ENCODE measurements at regions not wholly inside any gene's neighbourhood (a gene's known extent, or its start where the extent isn't known, plus 50 kb on each side); places are given as distances from the start of the nearest gene placed in this dataset.
"Not testable (repeated sequence)": the region's sequence is repeated elsewhere in the genome, so short reads cannot be mapped to it uniquely, and the experiment has no call there.

DNA sequence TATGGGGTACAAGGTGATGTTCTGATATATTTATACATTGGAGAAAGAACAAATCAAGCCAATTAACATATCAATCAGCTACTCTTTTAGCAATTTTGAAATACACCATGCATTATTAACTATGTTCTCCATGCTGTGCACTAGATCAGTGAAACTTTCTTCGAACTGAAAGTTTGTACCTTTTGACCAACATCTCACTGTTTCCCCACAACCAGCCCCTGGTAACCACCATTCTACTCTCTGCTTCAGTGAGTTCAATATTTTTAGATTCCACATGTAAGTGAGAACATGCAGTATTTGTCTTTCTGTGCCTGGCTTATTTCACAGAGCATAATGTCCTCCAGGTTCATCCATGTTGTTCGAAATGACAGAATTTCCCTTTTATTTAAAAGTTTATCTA lies 246.1 kb upstream of the VCX start:
- Mint-ChIP-seq H3K9me3 (peaks cover 2% of the 10 kb centered on the region), H3K27ac (no peak overlapping the region), H3K36me3 (no peaks in the 10 kb centered on the region), H3K4me3 (no peak overlapping the region), H3K4me1 (no peaks in the 10 kb centered on the region), H3K27me3 (no peaks in the 10 kb centered on the region)
- no peak for ATAC-seq

DNA sequence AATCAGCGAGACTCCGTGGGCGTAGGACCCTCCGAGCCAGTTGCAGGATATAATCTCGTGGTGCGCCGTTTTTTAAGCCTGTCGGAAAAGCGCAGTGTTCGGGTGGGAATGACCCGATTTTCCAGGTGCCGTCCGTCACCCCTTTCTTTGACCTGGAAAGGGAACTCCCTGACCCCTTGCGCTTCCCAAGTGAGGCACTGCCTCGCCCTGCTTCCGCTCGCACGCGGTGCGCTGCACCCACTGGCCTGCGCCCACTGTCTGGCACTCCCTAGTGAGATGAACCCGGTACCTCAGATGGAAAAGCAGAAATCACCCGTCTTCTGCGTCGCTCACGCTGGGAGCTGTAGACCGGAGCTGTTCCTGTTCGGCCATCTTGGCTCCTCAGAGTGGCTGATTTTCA lies 249.6 kb upstream of the VCX start:
- H3K4me3 Mint-ChIP-seq, H3K27me3 Mint-ChIP-seq, H3K27ac Mint-ChIP-seq, ATAC-seq, H3K9me3 Mint-ChIP-seq, H3K36me3 Mint-ChIP-seq, H3K4me1 Mint-ChIP-seq: not testable (repeated sequence)

DNA sequence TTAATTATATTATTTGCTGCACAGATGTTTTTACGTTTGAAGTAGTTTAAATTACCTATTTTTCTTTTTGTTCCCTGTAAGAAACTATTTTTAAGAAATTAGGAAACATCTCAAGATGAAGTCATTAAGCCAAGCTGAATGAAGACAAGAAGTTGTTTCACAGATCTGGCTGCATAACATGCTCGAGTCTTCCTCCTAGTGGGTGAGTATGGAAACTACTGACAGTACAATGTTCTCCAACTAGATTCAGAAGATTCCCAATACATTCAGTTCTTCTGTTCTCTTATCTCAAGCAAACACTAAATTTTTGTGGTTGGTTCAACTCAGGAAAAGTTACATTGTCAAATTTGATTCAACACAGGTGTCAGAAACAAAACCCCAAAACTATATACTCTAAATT lies 256.8 kb upstream of the VCX start:
- no peak for ATAC-seq
- no peaks in the 10 kb centered on the region for H3K27me3 Mint-ChIP-seq
- H3K4me1 Mint-ChIP-seq: no peaks in the 10 kb centered on the region
- no peaks in the 10 kb centered on the region for H3K9me3 Mint-ChIP-seq
- H3K36me3 Mint-ChIP-seq: no peaks in the 10 kb centered on the region
- H3K4me3 Mint-ChIP-seq: no peak overlapping the region
- H3K27ac Mint-ChIP-seq: no peak overlapping the region

DNA sequence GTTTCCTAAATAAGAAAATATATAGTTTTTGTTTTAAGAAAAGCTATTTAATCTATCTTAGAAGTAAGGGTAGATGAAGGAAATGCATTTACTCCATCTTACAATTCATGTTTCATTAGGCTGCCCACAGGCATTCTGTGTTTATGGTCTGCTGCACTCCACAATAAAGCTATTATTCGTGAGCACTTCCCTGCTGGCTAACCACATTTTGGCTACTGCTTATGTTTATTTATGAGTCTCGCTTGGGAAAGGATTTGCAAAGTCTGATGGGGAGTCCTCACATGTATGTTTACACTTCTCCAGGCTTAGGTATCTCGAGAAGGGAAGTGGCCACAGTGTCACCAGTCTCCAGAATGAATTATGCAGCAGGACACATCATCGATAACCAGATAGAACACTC lies 260.8 kb upstream of the VCX start:
- Mint-ChIP-seq H3K36me3 (no peaks in the 10 kb centered on the region), H3K27ac (no peak overlapping the region), H3K9me3 (peaks cover 2% of the 10 kb centered on the region), H3K4me1 (no peaks in the 10 kb centered on the region), H3K4me3 (no peak overlapping the region), H3K27me3 (no peaks in the 10 kb centered on the region)
- no peak for ATAC-seq

DNA sequence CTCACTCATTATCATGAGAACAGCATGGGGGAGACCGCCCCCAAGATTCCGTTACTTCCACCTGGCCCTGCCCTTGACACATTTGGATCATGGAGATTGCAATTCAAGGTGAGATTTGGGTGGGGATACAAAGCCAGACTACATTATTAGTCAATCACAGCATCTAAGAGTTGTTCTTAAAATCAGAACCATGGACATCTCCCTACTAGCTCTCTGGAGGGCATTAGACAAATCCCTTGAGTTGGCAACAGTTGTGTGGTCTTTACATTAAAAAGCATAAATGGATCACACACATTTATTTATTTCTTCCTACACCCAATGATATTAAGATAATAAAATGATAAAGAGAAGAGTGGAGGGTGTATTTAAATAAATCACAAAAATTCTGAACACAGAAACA lies 262.8 kb upstream of the VCX start:
- Mint-ChIP-seq H3K4me1 (no peaks in the 10 kb centered on the region), H3K36me3 (no peaks in the 10 kb centered on the region), H3K27me3 (no peaks in the 10 kb centered on the region), H3K27ac (no peak overlapping the region), H3K9me3 (peaks cover 2% of the 10 kb centered on the region), H3K4me3 (no peak overlapping the region)
- ATAC-seq: no peak

DNA sequence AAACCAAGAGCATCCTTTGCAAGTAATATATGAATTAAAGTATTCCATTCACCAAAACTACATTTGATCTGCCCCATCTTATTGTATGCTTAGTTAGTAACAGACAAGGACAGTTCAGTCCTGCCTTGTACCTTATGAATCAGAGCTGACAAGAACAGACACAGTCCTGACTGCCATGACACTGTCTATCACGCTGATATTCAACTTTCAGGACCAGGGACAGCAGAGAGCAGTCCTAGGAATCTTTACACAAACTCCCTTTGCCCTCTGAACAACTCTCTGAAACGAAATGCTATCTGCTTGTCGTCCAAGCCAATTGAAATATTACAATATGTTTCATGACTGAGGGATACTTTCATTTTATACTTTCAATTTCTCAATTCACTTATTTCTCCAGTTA lies 268.6 kb upstream of the VCX start:
- H3K27me3 Mint-ChIP-seq: no peaks in the 10 kb centered on the region
- no peak overlapping the region for H3K4me3 Mint-ChIP-seq
- H3K4me1 Mint-ChIP-seq: no peaks in the 10 kb centered on the region
- ATAC-seq: no peak
- no peak overlapping the region for H3K27ac Mint-ChIP-seq
- no peaks in the 10 kb centered on the region for H3K36me3 Mint-ChIP-seq
- H3K9me3 Mint-ChIP-seq: peaks cover 2% of the 10 kb centered on the region

DNA sequence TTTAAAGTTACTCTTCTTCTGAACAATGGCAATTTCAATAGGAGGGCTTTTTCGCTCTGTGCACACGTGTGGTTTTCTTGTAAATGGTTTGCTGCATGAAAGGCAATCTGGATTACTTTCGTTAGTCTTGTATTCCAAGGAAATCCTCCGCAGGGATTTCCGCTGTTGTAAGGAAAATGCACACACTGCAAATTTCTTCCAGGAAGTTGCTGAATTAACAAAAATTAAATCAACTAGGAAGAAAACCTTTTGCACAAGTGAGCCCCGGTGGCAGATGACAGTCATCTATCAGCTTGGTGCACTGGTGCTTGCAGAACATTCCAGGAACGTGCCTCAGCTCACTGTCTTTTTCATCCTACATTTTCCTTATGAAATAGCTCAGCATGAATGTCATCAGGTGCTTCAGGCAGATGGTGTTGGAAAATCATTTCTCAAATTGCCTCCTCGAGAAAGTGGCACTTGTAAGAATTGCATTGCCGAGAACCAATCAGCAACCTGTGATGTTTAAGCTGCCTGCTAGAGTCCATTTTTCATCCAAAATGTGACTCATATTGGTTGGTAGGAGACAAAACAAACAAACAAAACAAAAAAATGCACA lies 272.4 kb upstream of the VCX start:
- H3K27me3 Mint-ChIP-seq: no peaks in the 10 kb centered on the region
- no peak overlapping the region for H3K4me3 Mint-ChIP-seq
- H3K9me3 Mint-ChIP-seq: no peaks in the 10 kb centered on the region
- no peaks in the 10 kb centered on the region for H3K36me3 Mint-ChIP-seq
- no peak for ATAC-seq
- H3K4me1 Mint-ChIP-seq: no peaks in the 10 kb centered on the region
- H3K27ac Mint-ChIP-seq: no peak overlapping the region

DNA sequence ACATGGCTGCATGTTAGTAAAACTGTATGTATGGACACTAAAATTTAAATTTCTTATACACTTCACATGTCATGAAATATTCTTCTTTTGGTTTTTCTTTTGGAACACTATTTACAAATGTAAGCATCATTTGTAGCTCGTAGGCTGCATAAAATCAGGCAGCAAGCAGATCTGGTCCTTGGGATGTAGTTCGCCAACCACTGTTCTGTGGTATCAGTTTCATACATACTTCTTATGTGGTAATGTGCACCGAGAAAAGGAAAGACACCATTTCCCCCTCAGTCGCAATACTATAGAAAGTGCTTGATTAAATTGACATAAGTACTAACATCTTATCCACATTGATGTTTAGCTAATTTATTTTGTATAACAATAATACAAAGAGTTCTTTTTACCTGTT lies 274.4 kb upstream of the VCX start:
- ATAC-seq: no peak
- no peaks in the 10 kb centered on the region for H3K4me1 Mint-ChIP-seq
- no peak overlapping the region for H3K27ac Mint-ChIP-seq
- no peaks in the 10 kb centered on the region for H3K36me3 Mint-ChIP-seq
- H3K9me3 Mint-ChIP-seq: no peaks in the 10 kb centered on the region
- no peak overlapping the region for H3K4me3 Mint-ChIP-seq
- no peaks in the 10 kb centered on the region for H3K27me3 Mint-ChIP-seq

DNA sequence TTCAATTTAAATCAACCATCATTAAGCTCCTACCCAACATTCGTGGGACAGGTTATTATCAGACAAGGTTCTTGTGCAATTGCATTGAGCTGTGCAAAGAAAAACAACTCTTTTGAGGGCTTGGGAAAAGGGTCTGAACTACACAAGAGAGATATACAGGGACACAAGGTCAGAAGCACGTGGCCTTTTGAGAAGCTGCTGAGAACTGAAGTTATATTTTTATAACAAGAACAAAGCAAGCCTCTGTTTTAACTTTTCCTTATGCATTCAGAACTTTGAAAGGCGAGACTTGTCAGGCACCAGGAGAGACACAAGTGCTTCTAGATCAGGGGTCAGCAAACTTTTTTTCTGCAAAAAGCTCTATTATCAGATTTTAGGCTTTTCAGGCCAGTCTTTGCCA lies 274.8 kb upstream of the VCX start:
- ATAC-seq: no peak
- Mint-ChIP-seq H3K4me1 (no peaks in the 10 kb centered on the region), H3K27ac (no peak overlapping the region), H3K27me3 (no peaks in the 10 kb centered on the region), H3K36me3 (no peaks in the 10 kb centered on the region), H3K4me3 (no peak overlapping the region), H3K9me3 (no peaks in the 10 kb centered on the region)

DNA sequence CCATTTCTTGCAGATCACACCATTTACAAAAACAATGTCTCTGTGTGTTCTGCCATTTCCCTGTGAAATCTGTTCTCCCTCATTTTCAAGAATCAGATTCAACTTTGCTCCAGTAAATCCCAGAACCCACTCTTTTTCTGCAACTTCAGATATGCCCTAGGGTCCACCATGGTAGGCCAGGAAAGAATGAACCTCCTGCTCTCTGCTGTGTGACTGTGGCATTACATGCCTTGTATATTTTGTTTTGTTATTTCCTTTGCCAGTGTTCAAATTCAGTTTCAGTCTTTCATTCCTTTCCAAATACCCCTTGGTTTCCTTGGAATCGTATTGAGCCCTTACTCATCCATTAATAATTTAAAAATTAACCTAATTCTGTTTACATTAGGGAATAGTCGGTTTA lies 290.2 kb upstream of the VCX start:
- H3K27me3 Mint-ChIP-seq: peaks cover 9% of the 10 kb centered on the region
- H3K36me3 Mint-ChIP-seq: no peaks in the 10 kb centered on the region
- no peak overlapping the region for H3K27ac Mint-ChIP-seq
- no peak for ATAC-seq
- H3K9me3 Mint-ChIP-seq: peaks cover 7% of the 10 kb centered on the region
- H3K4me3 Mint-ChIP-seq: no peak overlapping the region
- no peaks in the 10 kb centered on the region for H3K4me1 Mint-ChIP-seq

DNA sequence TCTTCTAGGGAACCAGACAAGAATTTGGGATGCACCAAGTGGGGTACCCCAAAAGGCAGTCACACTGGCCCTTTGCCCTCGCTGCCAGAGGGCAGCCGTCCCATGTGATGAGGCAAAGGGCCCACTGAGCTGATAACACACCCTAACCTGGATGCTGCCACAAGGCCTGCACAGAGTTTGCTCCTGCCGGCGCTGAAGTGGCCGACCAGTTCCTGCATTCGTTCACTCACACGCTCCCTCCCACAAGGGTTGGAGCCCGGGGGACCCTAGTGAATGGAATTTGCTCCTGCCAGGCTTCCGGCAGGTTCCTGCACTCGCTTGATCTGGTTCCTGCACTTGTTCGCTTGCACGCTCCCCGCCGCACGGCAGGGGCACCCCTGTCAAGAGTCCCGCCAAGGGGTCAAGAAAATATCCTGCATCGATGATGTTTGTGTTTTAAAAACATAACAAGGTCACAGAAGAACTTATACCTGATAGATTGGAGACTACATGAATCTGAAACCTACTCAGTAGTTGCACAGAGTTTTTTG lies 296.4 kb upstream of the VCX start:
- Mint-ChIP-seq H3K4me1 (no peaks in the 10 kb centered on the region), H3K27me3 (no peaks in the 10 kb centered on the region), H3K9me3 (peaks cover 3% of the 10 kb centered on the region), H3K27ac (no peak overlapping the region), H3K36me3 (no peaks in the 10 kb centered on the region), H3K4me3 (no peak overlapping the region)
- no peak for ATAC-seq

DNA sequence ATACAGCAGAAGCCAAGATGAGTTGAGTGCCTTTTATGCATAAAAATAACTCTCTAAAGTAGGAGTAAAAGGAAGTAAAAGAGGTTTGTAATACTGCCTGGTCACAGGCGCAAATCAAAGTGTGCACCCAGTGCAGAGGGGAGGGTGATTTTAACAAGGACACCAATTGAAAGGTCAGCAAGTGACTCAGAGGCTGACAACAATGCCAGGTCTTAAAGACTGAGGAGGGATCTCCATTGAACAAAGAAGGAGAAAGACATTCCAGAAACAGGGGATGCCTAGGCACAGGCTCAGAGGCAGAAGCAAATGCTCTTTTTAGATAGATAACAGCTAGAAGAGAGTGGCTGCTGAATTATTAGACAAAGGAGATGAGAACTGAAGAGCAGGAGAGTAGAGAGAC lies 297.4 kb upstream of the VCX start:
- ATAC-seq: no peak
- Mint-ChIP-seq H3K4me1 (no peaks in the 10 kb centered on the region), H3K9me3 (peaks cover 3% of the 10 kb centered on the region)

DNA sequence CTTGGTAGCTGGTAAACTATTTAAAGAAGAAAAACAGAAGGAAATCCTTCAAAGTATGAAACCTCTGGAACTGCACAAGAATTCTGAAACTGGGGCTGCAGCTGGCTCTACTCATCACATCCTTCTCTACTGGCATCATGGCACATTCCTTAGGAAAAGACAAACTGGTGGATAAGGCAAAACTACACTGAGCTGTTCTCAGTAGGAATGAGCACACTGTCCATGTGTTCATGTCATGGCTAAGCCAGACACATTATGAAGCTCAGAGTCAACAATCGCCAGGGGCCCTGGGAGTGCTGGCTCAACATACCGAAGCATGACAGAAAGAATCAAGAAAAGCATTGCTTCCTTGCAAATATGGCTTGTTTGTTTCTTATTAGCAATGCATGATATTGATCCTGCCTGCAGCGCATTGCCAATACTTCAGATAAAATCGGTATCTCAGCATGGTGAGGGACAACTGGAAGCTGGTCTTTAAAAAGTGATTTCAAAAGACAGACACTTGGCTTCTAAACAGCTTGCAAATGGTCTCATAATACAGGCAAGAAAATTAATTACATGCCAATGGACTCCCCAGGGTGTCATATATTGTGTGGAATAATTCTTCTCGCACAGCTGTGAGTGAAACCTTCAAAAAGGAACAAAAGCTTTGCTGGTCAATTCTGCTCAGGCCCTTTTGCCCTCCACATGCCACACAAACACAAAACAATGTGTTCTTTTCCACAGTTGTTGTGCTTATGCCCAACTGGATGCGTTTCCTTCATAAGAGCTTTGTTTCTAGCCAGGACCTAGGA lies 300.2 kb upstream of the VCX start:
- Mint-ChIP-seq H3K27ac (no peak overlapping the region), H3K36me3 (no peaks in the 10 kb centered on the region), H3K9me3 (peaks cover 3% of the 10 kb centered on the region), H3K27me3 (no peaks in the 10 kb centered on the region), H3K4me3 (no peak overlapping the region), H3K4me1 (no peaks in the 10 kb centered on the region)
- ATAC-seq: no peak

More for the DNA sequence above, 297.4 kb upstream of the VCX start:
- H3K4me3 Mint-ChIP-seq: no peak overlapping the region
- H3K36me3 Mint-ChIP-seq: no peaks in the 10 kb centered on the region
- H3K27ac Mint-ChIP-seq: no peak overlapping the region
- no peaks in the 10 kb centered on the region for H3K27me3 Mint-ChIP-seq

DNA sequence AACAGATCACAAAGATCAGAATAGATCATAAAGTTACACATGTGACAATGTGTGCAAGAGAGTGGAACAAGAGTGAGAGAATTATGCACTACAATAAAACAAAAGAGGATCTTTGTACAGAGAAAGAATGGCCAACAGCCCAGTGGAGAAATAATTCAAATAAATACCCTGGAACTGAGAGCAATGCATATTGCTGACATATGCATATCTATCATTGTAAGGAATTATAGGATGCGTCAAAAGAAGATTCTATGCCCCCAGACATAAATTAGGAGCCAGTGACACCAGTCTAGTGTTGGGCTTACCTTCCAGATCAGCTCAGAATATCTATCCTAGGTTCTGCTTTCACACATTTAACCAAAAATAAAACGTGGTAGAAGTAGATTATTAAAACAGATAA lies 320.1 kb upstream of the VCX start:
- H3K27me3 Mint-ChIP-seq: no peaks in the 10 kb centered on the region
- H3K4me1 Mint-ChIP-seq: no peaks in the 10 kb centered on the region
- peaks cover 3% of the 10 kb centered on the region for H3K9me3 Mint-ChIP-seq
- H3K27ac Mint-ChIP-seq: no peak overlapping the region
- H3K4me3 Mint-ChIP-seq: no peak overlapping the region
- ATAC-seq: no peak
- H3K36me3 Mint-ChIP-seq: no peaks in the 10 kb centered on the region

DNA sequence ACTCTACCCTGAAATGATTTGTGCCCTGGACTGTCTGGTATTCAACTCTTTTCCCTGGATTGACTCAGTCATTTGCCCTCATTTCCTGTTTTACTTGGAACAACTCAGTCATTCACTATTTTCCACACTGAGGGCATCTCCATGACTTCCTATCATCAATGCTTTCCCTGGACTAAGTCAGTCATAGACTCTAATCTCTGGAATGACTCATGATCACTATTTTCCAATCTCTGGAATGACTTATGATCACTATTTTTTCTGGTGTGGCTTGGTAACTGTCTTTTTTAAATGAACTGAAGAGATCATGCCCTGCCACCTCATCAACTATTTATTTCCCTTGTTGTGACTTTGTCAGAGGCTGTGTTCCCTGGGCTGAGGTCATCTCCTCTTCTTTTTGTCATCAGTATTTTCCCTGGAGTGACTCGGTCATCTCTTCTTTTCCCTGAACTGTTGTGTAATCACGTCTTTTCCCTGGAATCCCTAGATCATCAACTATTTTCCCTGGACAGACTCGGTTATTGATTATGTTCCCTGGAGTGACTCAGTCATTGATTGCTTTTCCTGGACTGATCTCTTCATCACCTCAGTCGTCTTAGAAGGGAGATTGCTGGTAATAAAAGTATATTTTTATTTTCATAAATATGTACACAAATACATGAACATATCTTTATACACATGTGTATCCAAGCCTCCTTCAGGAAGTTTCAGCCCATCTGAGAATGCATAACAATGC lies 327.1 kb upstream of the VCX start:
- Mint-ChIP-seq H3K9me3 (no peaks in the 10 kb centered on the region), H3K27ac (no peak overlapping the region), H3K4me3 (no peak overlapping the region), H3K4me1 (no peaks in the 10 kb centered on the region), H3K36me3 (no peaks in the 10 kb centered on the region), H3K27me3 (no peaks in the 10 kb centered on the region)
- ATAC-seq: no peak
